HEK293 (cell line): ENCODE measurements at regions not wholly inside any gene's neighbourhood (a gene's known extent, or its start where the extent isn't known, plus 50 kb on each side); places are given as distances from the start of the nearest gene placed in this dataset.

Source experiments
- GLI2 ChIP-seq: fragments of 450-650 bp; formaldehyde crosslinking; IDR thresholded peaks from 2 replicates; pipeline ENCODE4; 2017; ENCODE audit warnings: missing biosample characterization, missing genetic modification characterization, low read depth, borderline replicate concordance
- HOXC10 ChIP-seq: sonication (generic); formaldehyde crosslinking; IDR thresholded peaks from 2 replicates; pipeline ENCODE4 v1.8.1; 2023; ENCODE audit warnings: mild to moderate bottlenecking, missing genetic modification reagents
- MYNN ChIP-seq: fragments of 450-650 bp; formaldehyde crosslinking; IDR thresholded peaks from 2 replicates; pipeline ENCODE4 v1.5.1; 2016; ENCODE audit warnings: missing biosample characterization, missing genetic modification characterization, borderline replicate concordance
- ZBTB48 ChIP-seq: fragments of 450-650 bp; formaldehyde crosslinking; IDR thresholded peaks from 2 replicates; pipeline ENCODE4 v1.5.1; 2016; ENCODE audit warnings: missing biosample characterization, missing genetic modification characterization
- ZNF501 ChIP-seq: fragments of 450-650 bp; formaldehyde crosslinking; IDR thresholded peaks from 2 replicates; pipeline ENCODE4 v1.5.1; 2016; ENCODE audit warnings: missing biosample characterization, missing genetic modification characterization
- ZNF830 ChIP-seq: fragments of 450-650 bp; IDR thresholded peaks from 2 replicates; pipeline ENCODE4 v1.5.0; 2018; ENCODE audit warnings: missing biosample characterization, missing genetic modification characterization, low read depth, mild to moderate bottlenecking, moderate library complexity
- TF ChIP-seq, protein P1 (sequence below): fragments of 450-650 bp; formaldehyde crosslinking; IDR thresholded peaks from 2 replicates; pipeline ENCODE4 v1.5.1; 2016; ENCODE audit warnings: missing biosample characterization, missing genetic modification characterization
- TF ChIP-seq, protein P2 (sequence below): fragments of 450-650 bp; formaldehyde crosslinking; IDR thresholded peaks from 2 replicates; pipeline ENCODE4 v1.5.1; 2016; ENCODE audit warnings: missing biosample characterization, missing genetic modification characterization

DNA sequence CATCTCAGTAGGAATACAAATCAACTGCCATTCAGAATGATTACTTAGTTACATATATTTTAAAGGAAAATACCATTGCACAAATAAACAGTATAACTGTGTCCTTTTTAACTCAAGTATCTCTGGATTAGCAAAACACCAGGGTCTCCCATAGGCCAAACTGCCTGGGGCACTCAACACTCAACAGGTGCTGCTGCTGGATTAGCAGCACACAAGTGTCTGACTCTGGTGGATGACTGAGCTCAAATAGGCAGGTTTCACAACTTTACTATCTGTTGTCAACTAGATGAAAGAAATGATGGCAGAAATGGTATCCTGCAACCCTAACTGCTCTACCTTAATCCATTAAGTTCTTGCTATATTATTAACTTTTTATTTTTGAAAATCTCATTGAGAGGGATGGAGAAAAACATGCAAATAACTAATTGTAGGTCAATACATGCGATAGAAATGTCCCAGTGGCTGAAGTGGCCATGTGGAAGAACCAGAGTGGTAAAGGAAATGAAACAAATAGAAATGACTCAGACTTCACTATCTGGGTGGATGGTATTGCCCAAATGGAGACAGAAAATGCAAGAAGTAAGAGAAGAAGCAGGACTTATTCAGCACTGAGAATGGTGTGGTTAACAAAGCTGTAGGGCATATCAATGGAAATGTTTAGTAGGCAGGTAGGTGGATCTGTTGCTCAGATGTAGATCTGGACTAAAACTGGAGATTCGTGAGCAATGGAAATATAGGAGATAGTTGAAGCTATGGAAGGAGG is 90.8 kb upstream of the CCDC190 start:
- no peak for TF ChIP-seq MYNN (tag by site-specific recombination)
- no peak for TF ChIP-seq ZNF830 (tag by site-specific recombination)
- TF ChIP-seq, protein P1, sequence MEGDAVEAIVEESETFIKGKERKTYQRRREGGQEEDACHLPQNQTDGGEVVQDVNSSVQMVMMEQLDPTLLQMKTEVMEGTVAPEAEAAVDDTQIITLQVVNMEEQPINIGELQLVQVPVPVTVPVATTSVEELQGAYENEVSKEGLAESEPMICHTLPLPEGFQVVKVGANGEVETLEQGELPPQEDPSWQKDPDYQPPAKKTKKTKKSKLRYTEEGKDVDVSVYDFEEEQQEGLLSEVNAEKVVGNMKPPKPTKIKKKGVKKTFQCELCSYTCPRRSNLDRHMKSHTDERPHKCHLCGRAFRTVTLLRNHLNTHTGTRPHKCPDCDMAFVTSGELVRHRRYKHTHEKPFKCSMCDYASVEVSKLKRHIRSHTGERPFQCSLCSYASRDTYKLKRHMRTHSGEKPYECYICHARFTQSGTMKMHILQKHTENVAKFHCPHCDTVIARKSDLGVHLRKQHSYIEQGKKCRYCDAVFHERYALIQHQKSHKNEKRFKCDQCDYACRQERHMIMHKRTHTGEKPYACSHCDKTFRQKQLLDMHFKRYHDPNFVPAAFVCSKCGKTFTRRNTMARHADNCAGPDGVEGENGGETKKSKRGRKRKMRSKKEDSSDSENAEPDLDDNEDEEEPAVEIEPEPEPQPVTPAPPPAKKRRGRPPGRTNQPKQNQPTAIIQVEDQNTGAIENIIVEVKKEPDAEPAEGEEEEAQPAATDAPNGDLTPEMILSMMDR: no peak
- no peak for TF ChIP-seq ZBTB48 (tag by site-specific recombination)
- TF ChIP-seq, protein P2, sequence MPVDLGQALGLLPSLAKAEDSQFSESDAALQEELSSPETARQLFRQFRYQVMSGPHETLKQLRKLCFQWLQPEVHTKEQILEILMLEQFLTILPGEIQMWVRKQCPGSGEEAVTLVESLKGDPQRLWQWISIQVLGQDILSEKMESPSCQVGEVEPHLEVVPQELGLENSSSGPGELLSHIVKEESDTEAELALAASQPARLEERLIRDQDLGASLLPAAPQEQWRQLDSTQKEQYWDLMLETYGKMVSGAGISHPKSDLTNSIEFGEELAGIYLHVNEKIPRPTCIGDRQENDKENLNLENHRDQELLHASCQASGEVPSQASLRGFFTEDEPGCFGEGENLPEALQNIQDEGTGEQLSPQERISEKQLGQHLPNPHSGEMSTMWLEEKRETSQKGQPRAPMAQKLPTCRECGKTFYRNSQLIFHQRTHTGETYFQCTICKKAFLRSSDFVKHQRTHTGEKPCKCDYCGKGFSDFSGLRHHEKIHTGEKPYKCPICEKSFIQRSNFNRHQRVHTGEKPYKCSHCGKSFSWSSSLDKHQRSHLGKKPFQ: no peak
- no peak for TF ChIP-seq HOXC10
- TF ChIP-seq ZNF501: no peak
- TF ChIP-seq GLI2 (tag by site-specific recombination): no peak
